Esophagus muscularis mucosa (tissue), 4 donors: ENCODE measurements at regions not wholly inside any gene's neighbourhood (a gene's known extent, or its start where the extent isn't known, plus 50 kb on each side); places are given as distances from the start of the nearest gene placed in this dataset.

Experiments used
- DNase-seq: peaks from one replicate; pipeline ENCODE4 v3.0.0-alpha.2; 2017; ENCODE audit errors: extremely low spot score
- H3K27ac ChIP-seq, 4 donors: fragments of 200-600 bp; sonication (generic); replicated peaks in 1 of 4; 1 replicate in 3 of 4; 2 replicates in 1 of 4; pipeline ENCODE4 v1.5.1; 2016 to 2019; ENCODE audit warnings: mild to moderate bottlenecking in 1 of 4
- H3K27me3 ChIP-seq, 4 donors: fragments of 200-600 bp; sonication (generic); one replicate each; pipeline versions ENCODE4 v1.5.1 to v1.6.0; 2016 to 2019
- H3K36me3 ChIP-seq, 4 donors: fragments of 200-600 bp; sonication (generic); one replicate each; pipeline ENCODE4 v1.5.1; 2016 to 2019
- H3K4me1 ChIP-seq, 4 donors: fragments of 200-600 bp; sonication (generic); one replicate each; pipeline ENCODE4 v1.5.1; 2016 to 2019
- H3K4me3 ChIP-seq, 4 donors: fragments of 200-600 bp; sonication (generic); 1 replicate in 2 of 4; 2 replicates in 2 of 4; pipeline ENCODE4 v1.5.1; 2016 to 2019; ENCODE audit warnings: mild to moderate bottlenecking in 4 of 4, moderate library complexity in 1 of 4
- H3K9me3 ChIP-seq, 4 donors: fragments of 200-600 bp; sonication (generic); 1 replicate in 3 of 4; 2 replicates in 1 of 4; pipeline ENCODE4 v1.5.1; 2016 to 2019
- CTCF ChIP-seq, 3 experiments: fragments of 200-600 bp in 2 of 3; fragments of 450-650 bp in 1 of 3; sonication (generic) in 2 of 3; IDR thresholded peaks; one replicate each; pipeline ENCODE4 v1.5.1; 2017 to 2019; ENCODE audit warnings: antibody characterized with exemption in 3 of 3, mild to moderate bottlenecking in 2 of 3, moderate library complexity in 1 of 3
- EP300 ChIP-seq: sonication (generic); formaldehyde crosslinking; IDR thresholded peaks from one replicate; pipeline ENCODE4 v1.6.1; 2017; ENCODE audit warnings: antibody characterized with exemption
- POLR2A ChIP-seq: fragments of 450-650 bp; IDR thresholded peaks from one replicate; pipeline ENCODE4 v1.6.1; 2017; ENCODE audit warnings: antibody characterized with exemption, moderate library complexity, mild to moderate bottlenecking, low read depth
- POLR2AphosphoS5 ChIP-seq, 2 donors: sonication (generic); formaldehyde crosslinking; IDR thresholded peaks; one replicate each; pipeline ENCODE4 v1.6.1; 2017; ENCODE audit warnings: antibody characterized with exemption in 2 of 2
- WGBS: methylation state at CpG from one replicate; pipeline ENCODE4 v1.1.5; 2018; 5-methylcytosine and 5-hydroxymethylcytosine counted together
- intact Hi-C: fragments of 100-400 bp; cut with DNase I; formaldehyde crosslinking; loops from one replicate; pipeline ENCODE4 v1.15.1; 2023

GRCh38 chr14:22262881-22263280 is 326.1 kb downstream of the DAD1 start:
- TF ChIP-seq EP300 (no peak), CTCF (IDR thresholded peaks at IDR 0.05) (no peak)
- no peaks in the 10 kb centered on the region for H3K9me3 ChIP-seq
- intact Hi-C loops: no loop called here
- H3K27ac ChIP-seq: no peak overlapping the region
- no peaks in the 10 kb centered on the region for H3K27me3 ChIP-seq
- no peaks in the 10 kb centered on the region for H3K4me1 ChIP-seq
- no peak overlapping the region for H3K4me3 ChIP-seq
- DNase-seq: no peak
- H3K36me3 ChIP-seq: no peaks in the 10 kb centered on the region
- WGBS: 90% methylated on average over 3 of the region's 3 CpGs

GRCh38 chr14:22255017-22255950 is 333.7 kb downstream of the DAD1 start:
- Histone ChIP-seq H3K36me3 (no peaks in the 10 kb centered on the region), H3K27ac (no peak overlapping the region), H3K4me3 (no peak overlapping the region), H3K9me3 (no peaks in the 10 kb centered on the region), H3K4me1 (peaks cover 4 to 13% (median 10%) of the 10 kb centered on the region in 4 donors), H3K27me3 (no peaks in the 10 kb centered on the region)
- TF ChIP-seq CTCF (IDR thresholded peaks at IDR 0.05) (no peak), EP300 (no peak), POLR2AphosphoS5 (IDR thresholded peaks at IDR 0.05) (no peak), POLR2A (no peak)
- intact Hi-C loops: no loop called here
- WGBS: 55% methylated on average over 4 of the region's 5 CpGs
- no peak for DNase-seq

DNA sequence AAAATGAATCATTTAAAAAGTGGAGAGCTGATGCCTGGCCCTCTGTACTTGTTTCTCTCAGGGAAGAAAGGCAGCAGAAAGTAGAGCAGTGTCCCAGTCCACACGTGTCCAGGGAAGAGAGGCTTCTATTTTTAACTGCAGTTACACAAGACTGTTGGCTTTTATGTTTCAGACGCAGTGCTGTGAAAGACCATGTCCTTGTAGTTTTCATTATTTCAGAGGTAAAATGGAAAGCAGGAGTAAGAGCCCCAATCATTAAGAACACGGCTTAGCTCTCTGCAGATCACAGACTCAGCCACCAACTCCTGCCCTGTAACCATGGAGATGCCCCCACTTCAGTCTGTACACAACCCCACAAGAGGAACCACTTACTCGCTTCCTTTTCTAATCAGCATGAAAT is 336.3 kb downstream of the DAD1 start:
- 31% methylated on average over 4 of the region's 4 CpGs for WGBS
- no peak overlapping the region for H3K4me3 ChIP-seq
- H3K27me3 ChIP-seq: no peaks in the 10 kb centered on the region
- no peaks in the 10 kb centered on the region for H3K36me3 ChIP-seq
- peak overlapping the region in 1 of 4 donors; percentile 29 for H3K27ac ChIP-seq
- intact Hi-C loops: no loop called here
- no peaks in the 10 kb centered on the region for H3K9me3 ChIP-seq
- no peak for TF ChIP-seq POLR2A
- TF ChIP-seq EP300: no peak
- no peak for TF ChIP-seq CTCF (IDR thresholded peaks at IDR 0.05)
- TF ChIP-seq POLR2AphosphoS5 (IDR thresholded peaks at IDR 0.05): peak in 1 of 2 donors; percentile 44
- DNase-seq: no peak
- H3K4me1 ChIP-seq: peaks cover 4 to 13% (median 10%) of the 10 kb centered on the region in 4 donors

- Histone ChIP-seq H3K27ac (no peak overlapping the region), H3K9me3 (no peaks in the 10 kb centered on the region), H3K4me1 (peaks cover 4 to 13% (median 10%) of the 10 kb centered on the region in 4 donors), H3K4me3 (no peak overlapping the region), H3K36me3 (no peaks in the 10 kb centered on the region), H3K27me3 (no peaks in the 10 kb centered on the region)
- WGBS: 91% methylated on average over 1 of the region's 1 CpG
- intact Hi-C loops: no loop called here
- TF ChIP-seq CTCF (IDR thresholded peaks at IDR 0.05) (no peak), EP300 (no peak), POLR2A (no peak), POLR2AphosphoS5 (IDR thresholded peaks at IDR 0.05) (no peak)
- no peak for DNase-seq
Measured at GRCh38 chr14:22251090-22251489, 337.9 kb downstream of the DAD1 start.
